SK-N-SH (cell line): ENCODE measurements at regions not wholly inside any gene's neighbourhood (a gene's known extent, or its start where the extent isn't known, plus 50 kb on each side); places are given as distances from the start of the nearest gene placed in this dataset.

Experiments
- CTCF ChIA-PET: fragments of 300-600, 350-600 bp; formaldehyde crosslinking; extraction: SDS; loops from one replicate; lab custom pipeline; 2021; lab: Yijun Ruan, JAX
- POLR2A ChIA-PET: fragments of 350-600 bp; sonication (Branson Sonifier 250); formaldehyde crosslinking; extraction: SDS; loops from one replicate; lab custom pipeline; 2020; ENCODE audit warnings: antibody characterized with exemption, inconsistent platforms; lab: Yijun Ruan, JAX
- DNase-seq: peaks from one replicate; pipeline ENCODE4 v3.0.0; 2012
- H2AFZ ChIP-seq: fragments of 200-600 bp; sonication (generic); 2 replicates; pipeline ENCODE4 v1.8.1; 2016; ENCODE audit warnings: antibody characterized with exemption, mild to moderate bottlenecking, low read depth
- H3F3A ChIP-seq: fragments of 200-600 bp; sonication (generic); replicated peaks from 2 replicates; pipeline ENCODE3; 2016; ENCODE audit warnings: antibody characterized with exemption, mild to moderate bottlenecking; ENCODE audit not compliant: insufficient read depth
- H3K27ac ChIP-seq, 2 experiments: fragments of 200-500 bp in 1 of 2; fragments of 200-600 bp in 1 of 2; sonication (Bioruptor generic) in 1 of 2; sonication (generic), shearing (Covaris generic) in 1 of 2; 2 replicates each; pipeline versions ENCODE4 v1.5.1 to v1.6.1; 2014 to 2016; ENCODE audit warnings: low read depth in 2 of 2, inconsistent platforms in 1 of 2, low read length in 1 of 2, mild to moderate bottlenecking in 1 of 2, mixed read lengths in 1 of 2
- H3K27me3 ChIP-seq: fragments of 200-600 bp; sonication (generic), shearing (Covaris generic); 2 replicates; pipeline ENCODE4 v1.6.1; 2016; ENCODE audit warnings: mixed run types; ENCODE audit not compliant: insufficient read depth
- H3K36me3 ChIP-seq, 2 experiments: fragments of 200-500 bp in 1 of 2; fragments of 200-600 bp in 1 of 2; sonication (Bioruptor generic) in 1 of 2; sonication (generic) in 1 of 2; replicated peaks in 1 of 2; 2 replicates each; pipeline versions ENCODE3 to v1.5.1; 2014 to 2016; ENCODE audit warnings: low read length in 1 of 2, mild to moderate bottlenecking in 1 of 2; ENCODE audit not compliant: insufficient read depth in 2 of 2, control insufficient read depth in 1 of 2
- H3K4me1 ChIP-seq, 2 experiments: fragments of 200-500 bp in 1 of 2; fragments of 200-600 bp in 1 of 2; sonication (Bioruptor generic) in 1 of 2; sonication (generic), shearing (Covaris generic) in 1 of 2; 2 replicates each; pipeline versions ENCODE4 v1.5.1 to v1.6.1; 2014 to 2016; ENCODE audit warnings: low read depth in 1 of 2, low read length in 1 of 2, mixed run types in 1 of 2; ENCODE audit not compliant: insufficient read depth in 2 of 2, control insufficient read depth in 1 of 2
- H3K4me2 ChIP-seq: fragments of 200-600 bp; sonication (generic), shearing (Covaris generic); 2 replicates; pipeline ENCODE4 v1.6.1; 2017; ENCODE audit warnings: mixed run types
- H3K4me3 ChIP-seq, 2 experiments: fragments of 200-500 bp in 1 of 2; fragments of 200-600 bp in 1 of 2; sonication (Bioruptor generic) in 1 of 2; sonication (generic), shearing (Covaris generic) in 1 of 2; 2 replicates each; pipeline versions ENCODE4 v1.5.1 to v1.8.1; 2014 to 2016; ENCODE audit warnings: low read depth in 2 of 2, inconsistent platforms in 1 of 2, low read length in 1 of 2, mild to moderate bottlenecking in 1 of 2, mixed read lengths in 1 of 2, moderate library complexity in 1 of 2
- H3K79me2 ChIP-seq: fragments of 200-600 bp; sonication (generic); 2 replicates; pipeline ENCODE4 v1.8.1; 2017; ENCODE audit warnings: mild to moderate bottlenecking; ENCODE audit not compliant: insufficient read depth
- H3K9ac ChIP-seq: fragments of 200-600 bp; sonication (generic); 2 replicates; pipeline ENCODE4 v1.6.1; 2017; ENCODE audit warnings: mixed run types
- H3K9me2 ChIP-seq: fragments of 200-600 bp; sonication (generic); 2 replicates; pipeline ENCODE4 v1.6.1; 2017; ENCODE audit warnings: mixed run types
- H3K9me3 ChIP-seq: fragments of 200-600 bp; sonication (generic); 2 replicates; pipeline ENCODE4 v1.6.1; 2017; ENCODE audit warnings: mixed run types, mild to moderate bottlenecking, moderate library complexity
- H4K20me1 ChIP-seq: fragments of 200-600 bp; sonication (generic); 2 replicates; pipeline ENCODE4 v1.6.1; 2017; ENCODE audit warnings: mild to moderate bottlenecking, mixed run types; ENCODE audit not compliant: insufficient read depth
- EP300 ChIP-seq, 2 experiments: IDR thresholded peaks; 2 replicates each; pipeline versions ENCODE4 v1.4.0 to v1.6.1; 2012; ENCODE audit warnings: borderline replicate concordance in 1 of 2, low read depth in 1 of 2, low read length in 1 of 2
- GABPA ChIP-seq: IDR thresholded peaks from 2 replicates; pipeline ENCODE4 v1.4.0; 2012; ENCODE audit warnings: low read depth, mild to moderate bottlenecking
- GATA2 ChIP-seq: sonication (generic); formaldehyde crosslinking; IDR thresholded peaks from 2 replicates; pipeline ENCODE4 v1.5.0; 2020; ENCODE audit warnings: mild to moderate bottlenecking, missing genetic modification reagents
- MXI1 ChIP-seq: IDR thresholded peaks from 2 replicates; pipeline ENCODE4 v1.6.1; 2012; ENCODE audit warnings: mild to moderate bottlenecking, low read depth, low read length, improper control_type of control experiment
- POLR2AphosphoS5 ChIP-seq: IDR thresholded peaks from 2 replicates; pipeline ENCODE4 v1.6.1; 2012; ENCODE audit warnings: low read depth, low read length
- SMC3 ChIP-seq: IDR thresholded peaks from 2 replicates; pipeline ENCODE4 v1.6.1; 2012; ENCODE audit warnings: low read depth, low read length, improper control_type of control experiment
- TAF1 ChIP-seq: IDR thresholded peaks from 2 replicates; pipeline ENCODE4 v1.6.1; 2012; ENCODE audit warnings: low read depth, mild to moderate bottlenecking, low read length, moderate library complexity, borderline replicate concordance
- WGBS: methylation state at CpG from one replicate; pipeline ENCODE4 v1.1.6; 2017; ENCODE audit warnings: low lambda C conversion rate; 5-methylcytosine and 5-hydroxymethylcytosine counted together
- TF ChIP-seq, protein P1 (sequence below): IDR thresholded peaks from 2 replicates; pipeline ENCODE4 v1.4.0; 2012; ENCODE audit warnings: low read depth, borderline replicate concordance
- TF ChIP-seq, protein P2 (sequence below): IDR thresholded peaks from 2 replicates; pipeline ENCODE4 v1.4.0; 2012; ENCODE audit warnings: low read depth, borderline replicate concordance
- TF ChIP-seq, protein P3 (sequence below): IDR thresholded peaks from 2 replicates; pipeline ENCODE4 v1.6.1; 2012; ENCODE audit warnings: mild to moderate bottlenecking, low read depth, low read length, moderate library complexity
- TF ChIP-seq, protein P4 (sequence below): fragments of 200-600 bp; sonication (generic); IDR thresholded peaks from 2 replicates; pipeline ENCODE4 v1.6.1; 2017; ENCODE audit warnings: antibody characterized with exemption, mild to moderate bottlenecking, moderate library complexity
- TF ChIP-seq, protein P5 (sequence below): fragments of 150-350 bp; IDR thresholded peaks from 2 replicates; pipeline ENCODE4 v1.6.1; 2016; ENCODE audit warnings: mild to moderate bottlenecking, low read depth, low read length
- TF ChIP-seq, protein P6 (sequence below): IDR thresholded peaks from 2 replicates; pipeline ENCODE4 v1.4.0; 2012; ENCODE audit warnings: low read depth

DNA sequence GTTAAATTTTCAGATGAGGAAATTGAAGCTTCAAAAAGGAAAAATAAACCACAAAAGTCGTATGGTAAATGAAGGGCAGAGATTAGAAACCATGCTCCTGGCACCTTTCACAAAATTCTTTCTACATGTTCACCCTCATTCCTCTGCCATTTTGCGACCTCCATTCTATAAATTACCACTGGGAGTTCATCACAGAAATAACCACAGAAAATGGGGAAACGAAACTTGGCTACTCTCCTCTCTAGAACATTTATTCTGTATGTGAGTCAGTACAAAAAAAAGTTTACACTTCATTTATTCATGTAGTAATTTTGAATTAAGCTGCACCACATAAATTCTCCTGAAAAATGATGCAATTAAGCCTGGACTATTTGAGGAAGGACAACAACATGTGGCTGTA lies 320.9 kb upstream of the C1orf87 start:
- Histone ChIP-seq H3K4me1 (no peaks in the 10 kb centered on the region), H4K20me1 (no peaks in the 10 kb centered on the region), H3F3A (no peaks in the 10 kb centered on the region), H3K27me3 (no peaks in the 10 kb centered on the region), H3K9ac (no peak overlapping the region), H2AFZ (no peak overlapping the region), H3K4me2 (no peak overlapping the region), H3K27ac (no peak overlapping the region), H3K4me3 (no peak overlapping the region), H3K9me3 (no peaks in the 10 kb centered on the region), H3K79me2 (no peaks in the 10 kb centered on the region), H3K36me3 (no peaks in the 10 kb centered on the region), H3K9me2 (no peaks in the 10 kb centered on the region)
- no peak for TF ChIP-seq GABPA
- TF ChIP-seq, protein P1, sequence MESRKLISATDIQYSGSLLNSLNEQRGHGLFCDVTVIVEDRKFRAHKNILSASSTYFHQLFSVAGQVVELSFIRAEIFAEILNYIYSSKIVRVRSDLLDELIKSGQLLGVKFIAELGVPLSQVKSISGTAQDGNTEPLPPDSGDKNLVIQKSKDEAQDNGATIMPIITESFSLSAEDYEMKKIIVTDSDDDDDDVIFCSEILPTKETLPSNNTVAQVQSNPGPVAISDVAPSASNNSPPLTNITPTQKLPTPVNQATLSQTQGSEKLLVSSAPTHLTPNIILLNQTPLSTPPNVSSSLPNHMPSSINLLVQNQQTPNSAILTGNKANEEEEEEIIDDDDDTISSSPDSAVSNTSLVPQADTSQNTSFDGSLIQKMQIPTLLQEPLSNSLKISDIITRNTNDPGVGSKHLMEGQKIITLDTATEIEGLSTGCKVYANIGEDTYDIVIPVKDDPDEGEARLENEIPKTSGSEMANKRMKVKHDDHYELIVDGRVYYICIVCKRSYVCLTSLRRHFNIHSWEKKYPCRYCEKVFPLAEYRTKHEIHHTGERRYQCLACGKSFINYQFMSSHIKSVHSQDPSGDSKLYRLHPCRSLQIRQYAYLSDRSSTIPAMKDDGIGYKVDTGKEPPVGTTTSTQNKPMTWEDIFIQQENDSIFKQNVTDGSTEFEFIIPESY: no peak
- no peak for TF ChIP-seq EP300 (IDR thresholded peaks at IDR 0.05; ENCODE audit: borderline replicate concordance in 1 of 2, low read depth in 1 of 2, low read length in 1 of 2)
- no peak for TF ChIP-seq POLR2AphosphoS5
- TF ChIP-seq, protein P2, sequence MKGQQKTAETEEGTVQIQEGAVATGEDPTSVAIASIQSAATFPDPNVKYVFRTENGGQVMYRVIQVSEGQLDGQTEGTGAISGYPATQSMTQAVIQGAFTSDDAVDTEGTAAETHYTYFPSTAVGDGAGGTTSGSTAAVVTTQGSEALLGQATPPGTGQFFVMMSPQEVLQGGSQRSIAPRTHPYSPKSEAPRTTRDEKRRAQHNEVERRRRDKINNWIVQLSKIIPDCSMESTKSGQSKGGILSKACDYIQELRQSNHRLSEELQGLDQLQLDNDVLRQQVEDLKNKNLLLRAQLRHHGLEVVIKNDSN: no peak
- TF ChIP-seq GATA2 (CRISPR knock-in tag): no peak
- TF ChIP-seq, protein P3, sequence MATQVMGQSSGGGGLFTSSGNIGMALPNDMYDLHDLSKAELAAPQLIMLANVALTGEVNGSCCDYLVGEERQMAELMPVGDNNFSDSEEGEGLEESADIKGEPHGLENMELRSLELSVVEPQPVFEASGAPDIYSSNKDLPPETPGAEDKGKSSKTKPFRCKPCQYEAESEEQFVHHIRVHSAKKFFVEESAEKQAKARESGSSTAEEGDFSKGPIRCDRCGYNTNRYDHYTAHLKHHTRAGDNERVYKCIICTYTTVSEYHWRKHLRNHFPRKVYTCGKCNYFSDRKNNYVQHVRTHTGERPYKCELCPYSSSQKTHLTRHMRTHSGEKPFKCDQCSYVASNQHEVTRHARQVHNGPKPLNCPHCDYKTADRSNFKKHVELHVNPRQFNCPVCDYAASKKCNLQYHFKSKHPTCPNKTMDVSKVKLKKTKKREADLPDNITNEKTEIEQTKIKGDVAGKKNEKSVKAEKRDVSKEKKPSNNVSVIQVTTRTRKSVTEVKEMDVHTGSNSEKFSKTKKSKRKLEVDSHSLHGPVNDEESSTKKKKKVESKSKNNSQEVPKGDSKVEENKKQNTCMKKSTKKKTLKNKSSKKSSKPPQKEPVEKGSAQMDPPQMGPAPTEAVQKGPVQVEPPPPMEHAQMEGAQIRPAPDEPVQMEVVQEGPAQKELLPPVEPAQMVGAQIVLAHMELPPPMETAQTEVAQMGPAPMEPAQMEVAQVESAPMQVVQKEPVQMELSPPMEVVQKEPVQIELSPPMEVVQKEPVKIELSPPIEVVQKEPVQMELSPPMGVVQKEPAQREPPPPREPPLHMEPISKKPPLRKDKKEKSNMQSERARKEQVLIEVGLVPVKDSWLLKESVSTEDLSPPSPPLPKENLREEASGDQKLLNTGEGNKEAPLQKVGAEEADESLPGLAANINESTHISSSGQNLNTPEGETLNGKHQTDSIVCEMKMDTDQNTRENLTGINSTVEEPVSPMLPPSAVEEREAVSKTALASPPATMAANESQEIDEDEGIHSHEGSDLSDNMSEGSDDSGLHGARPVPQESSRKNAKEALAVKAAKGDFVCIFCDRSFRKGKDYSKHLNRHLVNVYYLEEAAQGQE: no peak
- no peak for TF ChIP-seq TAF1
- TF ChIP-seq, protein P4, sequence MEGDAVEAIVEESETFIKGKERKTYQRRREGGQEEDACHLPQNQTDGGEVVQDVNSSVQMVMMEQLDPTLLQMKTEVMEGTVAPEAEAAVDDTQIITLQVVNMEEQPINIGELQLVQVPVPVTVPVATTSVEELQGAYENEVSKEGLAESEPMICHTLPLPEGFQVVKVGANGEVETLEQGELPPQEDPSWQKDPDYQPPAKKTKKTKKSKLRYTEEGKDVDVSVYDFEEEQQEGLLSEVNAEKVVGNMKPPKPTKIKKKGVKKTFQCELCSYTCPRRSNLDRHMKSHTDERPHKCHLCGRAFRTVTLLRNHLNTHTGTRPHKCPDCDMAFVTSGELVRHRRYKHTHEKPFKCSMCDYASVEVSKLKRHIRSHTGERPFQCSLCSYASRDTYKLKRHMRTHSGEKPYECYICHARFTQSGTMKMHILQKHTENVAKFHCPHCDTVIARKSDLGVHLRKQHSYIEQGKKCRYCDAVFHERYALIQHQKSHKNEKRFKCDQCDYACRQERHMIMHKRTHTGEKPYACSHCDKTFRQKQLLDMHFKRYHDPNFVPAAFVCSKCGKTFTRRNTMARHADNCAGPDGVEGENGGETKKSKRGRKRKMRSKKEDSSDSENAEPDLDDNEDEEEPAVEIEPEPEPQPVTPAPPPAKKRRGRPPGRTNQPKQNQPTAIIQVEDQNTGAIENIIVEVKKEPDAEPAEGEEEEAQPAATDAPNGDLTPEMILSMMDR: no peak
- TF ChIP-seq, protein P5, sequence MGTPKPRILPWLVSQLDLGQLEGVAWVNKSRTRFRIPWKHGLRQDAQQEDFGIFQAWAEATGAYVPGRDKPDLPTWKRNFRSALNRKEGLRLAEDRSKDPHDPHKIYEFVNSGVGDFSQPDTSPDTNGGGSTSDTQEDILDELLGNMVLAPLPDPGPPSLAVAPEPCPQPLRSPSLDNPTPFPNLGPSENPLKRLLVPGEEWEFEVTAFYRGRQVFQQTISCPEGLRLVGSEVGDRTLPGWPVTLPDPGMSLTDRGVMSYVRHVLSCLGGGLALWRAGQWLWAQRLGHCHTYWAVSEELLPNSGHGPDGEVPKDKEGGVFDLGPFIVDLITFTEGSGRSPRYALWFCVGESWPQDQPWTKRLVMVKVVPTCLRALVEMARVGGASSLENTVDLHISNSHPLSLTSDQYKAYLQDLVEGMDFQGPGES: no peak
- no peak for TF ChIP-seq MXI1
- TF ChIP-seq SMC3: no peak
- TF ChIP-seq, protein P6, sequence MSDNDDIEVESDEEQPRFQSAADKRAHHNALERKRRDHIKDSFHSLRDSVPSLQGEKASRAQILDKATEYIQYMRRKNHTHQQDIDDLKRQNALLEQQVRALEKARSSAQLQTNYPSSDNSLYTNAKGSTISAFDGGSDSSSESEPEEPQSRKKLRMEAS: no peak
- POLR2A ChIA-PET: no interaction called here
- DNase-seq: no peak
- CTCF ChIA-PET: no interaction called here
- WGBS: 14% methylated on average over 3 of the region's 3 CpGs
